Stimulated activated CD8-positive, alpha-beta memory T cell treated with anti-CD3 and anti-CD28 coated beads, Interleukin-7, amount 100 ng/mL, for 4 hours (primary cell): ENCODE measurements at regions not wholly inside any gene's neighbourhood (a gene's known extent, or its start where the extent isn't known, plus 50 kb on each side); places are given as distances from the start of the nearest gene placed in this dataset.

Experiments
- DNase-seq, 2 donors: peaks; one replicate each; pipeline ENCODE4 v3.0.0-alpha.2; 2020; ENCODE audit warnings: low read depth in 2 of 2

GRCh38 chr20:57080796-57081195 lies 185.6 kb downstream of the BMP7 start:
- no peak for DNase-seq

GRCh38 chr20:57082357-57082945 lies 184.0 kb downstream of the BMP7 start:
- no peak for DNase-seq

- no peak for DNase-seq
These were observed 183.4 kb downstream of the BMP7 start for GRCh38 chr20:57083072-57083471.

GRCh38 chr20:57086066-57086465 lies 180.4 kb downstream of the BMP7 start:
- no peak for DNase-seq

- no peak for DNase-seq
These were observed 179.3 kb downstream of the BMP7 start for GRCh38 chr20:57087102-57087501.

GRCh38 chr20:57087705-57088104 lies 178.7 kb downstream of the BMP7 start:
- DNase-seq: no peak

GRCh38 chr20:57088436-57088835 lies 178.0 kb downstream of the BMP7 start:
- no peak for DNase-seq

- DNase-seq: peak in 1 of 2 donors; percentile 4
These were observed 176.7 kb downstream of the BMP7 start for GRCh38 chr20:57089699-57090144.

GRCh38 chr20:57090590-57091560 lies 175.6 kb downstream of the BMP7 start:
- DNase-seq: no peak

GRCh38 chr20:57091748-57092111 lies 174.7 kb downstream of the BMP7 start:
- no peak for DNase-seq

GRCh38 chr20:57092112-57092899 lies 174.1 kb downstream of the BMP7 start:
- peak; percentile 1 to 15 for DNase-seq

GRCh38 chr20:57092900-57093530 lies 173.4 kb downstream of the BMP7 start:
- no peak for DNase-seq

- no peak for DNase-seq
These were observed 172.7 kb downstream of the BMP7 start for GRCh38 chr20:57093766-57094165.

- no peak for DNase-seq
These were observed 172.1 kb downstream of the BMP7 start for GRCh38 chr20:57094252-57094891.

- DNase-seq: no peak
These were observed 171.4 kb downstream of the BMP7 start for GRCh38 chr20:57094991-57095390.

GRCh38 chr20:57095426-57095825 lies 171.0 kb downstream of the BMP7 start:
- DNase-seq: no peak

- DNase-seq: no peak
These were observed 169.1 kb downstream of the BMP7 start for GRCh38 chr20:57097245-57097915.

GRCh38 chr20:57102160-57102559 lies 164.3 kb downstream of the BMP7 start:
- DNase-seq: no peak

GRCh38 chr20:57102566-57102965 lies 163.9 kb downstream of the BMP7 start:
- no peak for DNase-seq

- no peak for DNase-seq
These were observed 163.2 kb downstream of the BMP7 start for GRCh38 chr20:57103146-57103800.
